Spleen (tissue), 11 donors: ENCODE measurements at regions not wholly inside any gene's neighbourhood (a gene's known extent, or its start where the extent isn't known, plus 50 kb on each side); places are given as distances from the start of the nearest gene placed in this dataset.

Experiments
- DNase-seq: peaks from one replicate; pipeline ENCODE4 v3.0.0-alpha.2; 2020
- H3K27ac ChIP-seq, 8 donors: fragments of 200-600 bp; sonication (generic) in 7 of 8; 1 replicate in 4 of 8; 2 replicates in 4 of 8; pipeline versions ENCODE4 v1.5.0 to v1.8.0; 2016 to 2021; ENCODE audit warnings: inconsistent platforms in 4 of 8, mild to moderate bottlenecking in 4 of 8, moderate library complexity in 1 of 8
- H3K27me3 ChIP-seq, 7 donors: fragments of 200-600 bp; sonication (generic) in 6 of 7; replicated peaks in 1 of 7; 1 replicate in 4 of 7; 2 replicates in 3 of 7; pipeline versions ENCODE4 v1.5.0 to v1.8.0; 2016 to 2021; ENCODE audit warnings: inconsistent platforms in 3 of 7, mild to moderate bottlenecking in 1 of 7
- H3K36me3 ChIP-seq, 6 donors: fragments of 200-600 bp; sonication (generic) in 5 of 6; 1 replicate in 4 of 6; 2 replicates in 2 of 6; pipeline versions ENCODE4 v1.5.0 to v1.8.0; 2016 to 2021; ENCODE audit warnings: inconsistent platforms in 2 of 6
- H3K4me1 ChIP-seq, 6 donors: fragments of 200-600 bp; sonication (generic) in 5 of 6; 1 replicate in 3 of 6; 2 replicates in 3 of 6; pipeline versions ENCODE4 v1.5.0 to v1.8.0; 2016 to 2021; ENCODE audit warnings: inconsistent platforms in 3 of 6
- H3K4me3 ChIP-seq, 8 donors: fragments of 200-600 bp; sonication (generic) in 7 of 8; 1 replicate in 4 of 8; 2 replicates in 4 of 8; pipeline versions ENCODE4 v1.5.0 to v1.8.0; 2016 to 2021; ENCODE audit warnings: inconsistent platforms in 4 of 8, mild to moderate bottlenecking in 4 of 8, moderate library complexity in 2 of 8
- H3K9me3 ChIP-seq, 8 donors: fragments of 200-600 bp; sonication (generic) in 7 of 8; 1 replicate in 4 of 8; 2 replicates in 4 of 8; pipeline versions ENCODE4 v1.5.0 to v1.8.0; 2016 to 2021; ENCODE audit warnings: inconsistent platforms in 4 of 8
- POLR2A ChIP-seq, 3 donors: fragments of 450-650 bp; IDR thresholded peaks; one replicate each; pipeline ENCODE4 v1.5.1; 2017; ENCODE audit warnings: antibody characterized with exemption in 3 of 3, mild to moderate bottlenecking in 1 of 3
- POLR2AphosphoS5 ChIP-seq, 3 donors: sonication (generic); formaldehyde crosslinking; IDR thresholded peaks; one replicate each; pipeline ENCODE4 v1.5.1; 2017; ENCODE audit warnings: antibody characterized with exemption in 3 of 3
- WGBS, 5 donors: extraction: QIAGEN DNeasy Blood & Tissue Kit in 3 of 5; methylation state at CpG; one replicate each; pipeline versions ENCODE4 v1.1.5 to v1.1.7; 2013 to 2018; 5-methylcytosine and 5-hydroxymethylcytosine counted together
- intact Hi-C: fragments of 100-400 bp; cut with DNase I; formaldehyde crosslinking; loops from one replicate; pipeline ENCODE4 v1.15.0; 2023; ENCODE audit warnings: low total_unique reads
- TF ChIP-seq, protein P1 (sequence below), 11 experiments: fragments of 200-600 bp in 7 of 11; fragments of 450-650 bp in 4 of 11; sonication (generic) in 4 of 11; IDR thresholded peaks in 8 of 11; conservative IDR thresholded peaks in 3 of 11; 1 replicate in 7 of 11; 2 replicates in 4 of 11; pipeline versions ENCODE4 v1.4.0 to v1.8.0; 2016 to 2021; ENCODE audit warnings: antibody characterized with exemption in 11 of 11, inconsistent platforms in 4 of 11, mild to moderate bottlenecking in 1 of 11
- donor health status: healthy with polysubstance abuse.
- donor health status: DM: no; HTN: no; CAD: no; lungs with moderate emphysema.
- donor health status: DM: no; HTN: no; CAD: no.
- donor health status: Bipolar disorder and iron deficiency.
- donor health status: healthy.
- donor health status: DM: no; HTN: no; CAD: no.
- donor health status: DM: yes; HTN: yes; CAD: no.

DNA sequence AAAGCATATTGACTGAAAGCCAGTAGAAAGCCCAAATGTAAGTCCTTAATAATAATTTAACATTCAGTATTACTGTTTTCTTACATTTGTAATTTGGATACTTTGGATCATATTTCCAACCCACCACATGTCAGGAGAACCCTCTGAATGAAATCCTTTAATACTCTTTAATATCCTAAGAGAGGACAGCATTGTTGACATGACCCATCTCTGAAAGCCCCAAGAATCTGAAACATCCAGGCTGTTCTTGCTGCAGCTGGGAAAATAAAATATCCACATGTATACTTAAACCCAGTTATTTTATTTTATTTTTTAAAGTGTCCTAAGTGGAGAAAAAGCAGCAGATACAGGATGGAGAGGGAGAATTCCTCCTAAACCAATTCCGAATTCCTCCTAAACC lies 130.8 kb upstream of the RIPOR2 start:
- 82 to 96% (median 89%) methylated on average over 1 of the region's 1 CpG for WGBS, 5 donors
- DNase-seq = no peak
- Histone ChIP-seq H3K4me3 (no peak overlapping the region), H3K4me1 (peaks cover 0 to 8% (median 5%) of the 10 kb centered on the region in 6 donors), H3K36me3 (no peaks in the 10 kb centered on the region), H3K27me3 (no peaks in the 10 kb centered on the region), H3K9me3 (no peaks in the 10 kb centered on the region), H3K27ac (no peak overlapping the region)
- TF ChIP-seq, protein P1, sequence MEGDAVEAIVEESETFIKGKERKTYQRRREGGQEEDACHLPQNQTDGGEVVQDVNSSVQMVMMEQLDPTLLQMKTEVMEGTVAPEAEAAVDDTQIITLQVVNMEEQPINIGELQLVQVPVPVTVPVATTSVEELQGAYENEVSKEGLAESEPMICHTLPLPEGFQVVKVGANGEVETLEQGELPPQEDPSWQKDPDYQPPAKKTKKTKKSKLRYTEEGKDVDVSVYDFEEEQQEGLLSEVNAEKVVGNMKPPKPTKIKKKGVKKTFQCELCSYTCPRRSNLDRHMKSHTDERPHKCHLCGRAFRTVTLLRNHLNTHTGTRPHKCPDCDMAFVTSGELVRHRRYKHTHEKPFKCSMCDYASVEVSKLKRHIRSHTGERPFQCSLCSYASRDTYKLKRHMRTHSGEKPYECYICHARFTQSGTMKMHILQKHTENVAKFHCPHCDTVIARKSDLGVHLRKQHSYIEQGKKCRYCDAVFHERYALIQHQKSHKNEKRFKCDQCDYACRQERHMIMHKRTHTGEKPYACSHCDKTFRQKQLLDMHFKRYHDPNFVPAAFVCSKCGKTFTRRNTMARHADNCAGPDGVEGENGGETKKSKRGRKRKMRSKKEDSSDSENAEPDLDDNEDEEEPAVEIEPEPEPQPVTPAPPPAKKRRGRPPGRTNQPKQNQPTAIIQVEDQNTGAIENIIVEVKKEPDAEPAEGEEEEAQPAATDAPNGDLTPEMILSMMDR (IDR thresholded peaks at IDR 0.05 in 8 of 11, conservative IDR thresholded peaks at IDR 0.05 in 3 of 11) = no peak
- TF ChIP-seq POLR2A (IDR thresholded peaks at IDR 0.05) = no peak
- no peak for TF ChIP-seq POLR2AphosphoS5 (IDR thresholded peaks at IDR 0.05)
- intact Hi-C loops = no loop called here

DNA sequence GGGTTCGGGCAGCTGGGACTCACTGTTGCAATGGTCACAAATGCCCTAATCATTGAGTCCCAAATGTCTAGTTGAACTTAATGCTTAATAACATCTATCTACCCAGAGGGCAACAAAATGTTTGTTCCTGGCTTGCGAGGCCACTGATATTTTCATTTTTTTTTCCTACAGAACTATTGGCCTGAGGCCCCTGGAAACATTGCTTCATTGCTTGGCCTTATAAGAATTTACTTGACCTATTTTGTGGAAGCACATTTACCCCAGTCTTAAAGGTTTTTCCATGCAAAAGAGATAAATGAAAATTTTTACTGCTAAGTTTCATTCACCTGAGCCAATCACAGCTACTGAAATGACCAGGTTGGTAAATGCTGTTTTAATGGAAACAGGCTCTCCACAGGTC lies 133.1 kb upstream of the RIPOR2 start:
- 89 to 100% (median 99%) methylated on average over 2 of the region's 2 CpGs for WGBS, 5 donors
- intact Hi-C loops = no loop called here

DNA sequence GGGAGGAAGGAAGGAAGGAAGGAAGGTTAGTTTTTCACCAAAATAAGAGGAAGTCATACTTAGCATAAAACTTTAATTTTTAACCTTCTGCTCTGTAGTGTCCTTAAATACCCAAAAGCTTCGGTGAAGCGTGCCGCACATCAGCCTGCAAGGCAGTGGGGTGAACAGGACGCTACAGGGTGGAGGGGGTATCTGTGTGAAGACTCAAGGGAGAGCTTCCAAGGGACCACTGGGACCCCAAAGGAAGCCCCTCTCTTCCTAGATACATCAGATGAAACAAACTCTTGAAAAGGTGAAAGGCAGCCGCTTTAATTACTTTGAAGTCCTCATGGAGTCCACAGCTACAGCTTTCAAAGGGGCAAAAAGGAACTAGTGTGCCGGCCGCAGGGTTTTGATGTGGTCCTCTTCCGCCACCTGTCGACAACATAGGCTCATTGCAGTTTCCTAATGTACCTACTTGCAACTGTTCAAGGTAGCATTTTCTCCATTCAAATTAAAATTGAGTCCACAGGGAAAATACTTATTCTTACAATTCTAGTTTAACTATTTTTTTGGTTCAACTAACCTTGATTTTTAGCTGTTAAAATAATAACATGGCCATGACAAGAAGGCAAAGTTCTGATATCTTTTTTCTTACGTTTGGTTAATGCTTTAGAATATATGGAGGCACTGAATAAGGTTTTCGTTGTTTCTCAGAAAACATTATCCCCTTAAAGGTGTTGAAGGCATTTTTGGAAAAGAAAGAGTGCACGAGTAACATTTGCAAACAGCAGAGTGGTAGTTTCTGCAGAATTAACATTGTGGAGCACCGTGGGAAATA lies 135.0 kb upstream of the RIPOR2 start:
- H3K36me3 ChIP-seq = no peaks in the 10 kb centered on the region
- H3K4me1 ChIP-seq = peaks cover 0 to 8% (median 5%) of the 10 kb centered on the region in 6 donors
- intact Hi-C loops = loop anchor here (10.0 kb wide), 1 partner anchor 216 kb away; no protein-coding TSS in a partner anchor
- peak overlapping the region in 1 of 8 donors; percentile 55 for H3K4me3 ChIP-seq
- peak overlapping the region; percentile 61 to 81 (median 74) for H3K27ac ChIP-seq
- TF ChIP-seq POLR2A (IDR thresholded peaks at IDR 0.05) = no peak
- peak in 1 of 3 donors; percentile 59 for TF ChIP-seq POLR2AphosphoS5 (IDR thresholded peaks at IDR 0.05)
- TF ChIP-seq, protein P1 (IDR thresholded peaks at IDR 0.05 in 8 of 11, conservative IDR thresholded peaks at IDR 0.05 in 3 of 11) = peak; percentile 88 to 97 (median 94)
- peak; percentile 90 for DNase-seq
- WGBS, 5 donors = 35 to 43% (median 37%) methylated on average over 13 of the region's 13 CpGs
- no peaks in the 10 kb centered on the region for H3K27me3 ChIP-seq
- no peaks in the 10 kb centered on the region for H3K9me3 ChIP-seq

More for the DNA sequence above, 133.1 kb upstream of the RIPOR2 start:
- Histone ChIP-seq H3K27ac (no peak overlapping the region), H3K4me1 (peaks cover 0 to 8% (median 5%) of the 10 kb centered on the region in 6 donors), H3K27me3 (no peaks in the 10 kb centered on the region), H3K36me3 (no peaks in the 10 kb centered on the region), H3K4me3 (no peak overlapping the region), H3K9me3 (no peaks in the 10 kb centered on the region)
- TF ChIP-seq POLR2AphosphoS5 (IDR thresholded peaks at IDR 0.05) (no peak), POLR2A (IDR thresholded peaks at IDR 0.05) (no peak)
- TF ChIP-seq, protein P1 (IDR thresholded peaks at IDR 0.05 in 8 of 11, conservative IDR thresholded peaks at IDR 0.05 in 3 of 11) = no peak
- DNase-seq = no peak

DNA sequence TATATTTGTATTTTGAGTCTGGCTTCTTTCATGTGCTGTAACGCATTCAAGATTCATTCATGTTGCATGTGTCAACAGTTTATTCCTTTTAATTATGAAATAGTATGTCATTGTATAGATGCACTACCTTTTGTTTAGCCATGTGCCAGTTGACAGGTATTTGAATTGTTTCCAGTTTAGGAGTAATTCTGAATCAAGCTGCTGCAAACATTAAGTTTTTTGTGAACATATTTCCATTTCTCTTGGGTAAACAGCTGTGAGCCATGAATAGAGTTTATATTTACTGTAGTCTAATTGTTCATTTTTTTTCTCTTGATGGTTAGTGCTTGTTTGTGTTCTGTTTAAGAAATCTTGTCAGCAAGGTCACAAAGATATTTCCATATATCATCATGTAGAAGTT lies 142.4 kb upstream of the RIPOR2 start:
- H3K9me3 ChIP-seq = no peaks in the 10 kb centered on the region
- intact Hi-C loops = loop anchor here (10.0 kb wide), 1 partner anchor 223 kb away; no protein-coding TSS in a partner anchor
- H3K4me3 ChIP-seq = no peak overlapping the region
- no peaks in the 10 kb centered on the region for H3K27me3 ChIP-seq
- no peaks in the 10 kb centered on the region for H3K4me1 ChIP-seq
- no peak overlapping the region for H3K27ac ChIP-seq
- DNase-seq = no peak
- H3K36me3 ChIP-seq = peaks cover 0 to 34% (median 6%) of the 10 kb centered on the region in 6 donors
- 91 to 100% (median 96%) methylated on average over 1 of the region's 1 CpG for whole genome bisulfite sequencing, 5 donors
- TF ChIP-seq, protein P1 (IDR thresholded peaks at IDR 0.05 in 8 of 11, conservative IDR thresholded peaks at IDR 0.05 in 3 of 11) = no peak
- no peak for TF ChIP-seq POLR2A (IDR thresholded peaks at IDR 0.05)
- TF ChIP-seq POLR2AphosphoS5 (IDR thresholded peaks at IDR 0.05) = no peak
